CMK (cell line): ENCODE measurements at regions not wholly inside any gene's neighbourhood (a gene's known extent, or its start where the extent isn't known, plus 50 kb on each side); places are given as distances from the start of the nearest gene placed in this dataset.
A peak's percentile ranks its signal among the peaks of the same experiment; 100 is the strongest.
"Not testable (repeated sequence)": the region's sequence is repeated elsewhere in the genome, so short reads cannot be mapped to it uniquely, and the experiment has no call there.

ENCODE experiments used
- DNase-seq: peaks from one replicate; pipeline ENCODE4 v3.0.0-alpha.2; 2010; ENCODE audit warnings: low read depth

DNA sequence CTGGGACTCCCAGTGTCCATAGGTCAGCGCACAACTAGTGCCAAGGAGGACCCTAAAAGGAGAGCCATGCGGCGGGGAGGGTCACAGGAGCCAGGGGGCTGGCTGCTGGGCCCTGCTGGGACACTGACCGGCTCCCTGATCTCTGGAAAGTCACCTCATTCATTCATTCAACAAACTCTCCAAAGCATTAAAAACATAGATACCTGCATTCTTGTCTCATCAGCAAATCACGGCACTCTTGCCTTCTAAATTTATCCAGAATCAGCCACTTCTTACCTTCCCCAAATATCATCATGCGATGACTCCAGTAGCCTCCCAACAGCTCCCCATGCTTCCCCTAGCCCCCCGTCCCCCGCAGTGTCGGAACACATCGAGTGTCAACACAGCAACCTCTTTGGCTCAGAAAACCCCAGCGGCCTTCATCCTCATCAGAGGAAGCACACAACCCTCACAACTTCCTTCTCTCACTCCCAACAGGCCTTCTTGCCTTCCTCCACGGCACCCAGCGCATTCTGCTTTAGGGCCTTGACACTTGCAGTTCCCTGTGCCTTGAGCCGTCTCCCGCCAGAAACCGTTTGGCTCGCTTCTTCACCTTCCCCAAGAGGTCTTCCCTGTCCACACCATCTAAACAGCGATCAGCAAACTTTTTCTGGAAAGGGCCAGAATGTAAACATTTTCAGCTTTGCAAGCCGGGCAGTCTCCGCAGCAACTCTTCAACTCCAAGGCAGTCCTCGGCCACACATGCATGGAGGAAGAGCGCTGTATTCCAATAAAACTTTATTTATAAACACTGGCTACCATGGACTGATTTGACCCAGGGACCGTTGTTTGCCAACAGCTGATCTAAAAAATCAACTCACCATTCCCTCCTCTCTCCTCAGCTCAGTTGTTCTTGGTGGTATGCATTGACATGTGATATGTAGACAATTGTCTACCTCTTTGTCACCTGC is 119.5 kb upstream of the TNRC6C start:
- DNase-seq, result peak; percentile 27

- DNase-seq, result no peak
Observed at GRCh38 chr17:77839698-77840512, 118.6 kb upstream of the TNRC6C start.

DNA sequence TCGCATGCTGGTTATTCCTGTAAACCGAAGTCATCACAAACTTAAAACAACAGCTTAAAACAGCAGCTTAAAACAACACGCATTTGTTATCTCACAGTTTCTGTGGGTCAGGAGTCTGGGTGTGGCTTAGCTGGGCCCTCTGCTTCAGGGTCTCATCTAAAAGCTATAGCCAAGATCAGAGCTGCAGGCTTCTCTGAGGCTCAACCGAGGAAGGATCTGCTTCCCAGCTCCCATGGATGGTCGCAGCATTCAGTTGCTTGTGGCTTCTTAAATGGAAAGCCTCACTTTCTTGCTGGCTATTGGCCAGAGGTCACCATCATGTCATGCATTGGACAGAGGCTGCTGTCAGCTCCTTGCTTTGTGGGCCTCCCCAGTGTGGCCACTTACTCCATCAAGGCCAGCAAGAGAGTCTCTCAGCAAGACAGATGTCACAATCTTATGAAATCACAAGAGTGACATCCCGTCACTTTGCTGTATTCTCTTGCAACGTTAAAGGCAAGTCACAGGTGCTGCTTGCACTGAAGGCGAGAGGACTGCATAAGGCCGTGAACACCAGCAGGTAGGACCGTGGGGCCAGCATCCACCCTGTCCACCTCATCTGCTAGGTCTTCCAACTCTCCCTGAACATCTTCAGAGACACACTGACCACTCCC is 117.9 kb upstream of the TNRC6C start:
- no peak for DNase-seq

GRCh38 chr17:77841742-77842527 is 116.6 kb upstream of the TNRC6C start:
- no peak for DNase-seq

GRCh38 chr17:77842528-77843147 is 115.9 kb upstream of the TNRC6C start:
- no peak for DNase-seq

DNA sequence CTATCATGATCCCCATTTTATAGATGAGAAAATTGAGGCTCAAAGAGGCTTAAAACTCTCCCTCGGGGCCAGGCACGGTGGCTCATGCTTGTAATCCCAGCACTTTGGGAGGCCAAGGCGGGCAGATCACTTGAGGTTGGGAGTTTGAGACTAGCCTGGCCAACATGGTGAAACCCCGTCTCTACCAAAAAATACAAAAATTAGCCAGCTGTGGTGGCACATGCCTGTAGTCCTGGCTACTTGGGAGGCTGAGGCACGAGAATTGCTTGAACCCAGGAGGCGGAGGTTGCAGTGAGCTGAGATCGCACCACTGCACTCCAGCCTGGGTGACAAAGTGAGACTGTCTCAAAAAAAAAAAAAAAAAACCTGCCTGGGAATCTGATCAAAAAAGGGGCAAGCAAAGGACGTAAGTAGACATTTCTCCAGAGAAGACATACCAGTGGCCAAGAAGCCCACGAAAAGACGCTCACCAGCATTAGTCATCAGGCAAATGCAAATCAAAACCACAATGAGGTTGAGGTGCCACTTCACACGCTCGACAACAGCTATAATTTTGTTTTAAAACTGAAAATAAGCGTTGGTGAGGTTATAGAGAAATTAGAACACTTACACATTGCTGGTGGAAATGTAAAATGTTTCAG is 115.1 kb upstream of the TNRC6C start:
- not testable (repeated sequence) for DNase-seq

DNA sequence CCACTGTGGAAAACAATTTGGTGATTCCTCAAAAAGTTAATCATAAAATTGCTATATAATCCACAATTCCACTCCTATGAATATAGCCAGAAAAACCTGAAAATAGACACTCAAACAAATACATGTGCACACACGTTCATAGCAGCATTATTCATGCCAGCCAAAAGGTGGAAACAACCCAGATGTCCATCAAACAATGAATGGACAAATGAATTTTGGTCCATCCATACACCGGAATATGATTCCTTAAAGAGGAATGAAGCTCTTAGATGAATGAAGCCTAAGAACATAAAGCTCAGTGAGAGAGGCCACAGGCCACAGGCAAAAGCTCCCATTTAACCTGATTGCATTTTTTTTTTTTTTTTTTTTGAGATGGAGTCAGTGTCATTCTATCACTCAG is 114.6 kb upstream of the TNRC6C start:
- DNase-seq, result no peak

GRCh38 chr17:77844681-77845080 is 113.8 kb upstream of the TNRC6C start:
- DNase-seq, result no peak

DNA sequence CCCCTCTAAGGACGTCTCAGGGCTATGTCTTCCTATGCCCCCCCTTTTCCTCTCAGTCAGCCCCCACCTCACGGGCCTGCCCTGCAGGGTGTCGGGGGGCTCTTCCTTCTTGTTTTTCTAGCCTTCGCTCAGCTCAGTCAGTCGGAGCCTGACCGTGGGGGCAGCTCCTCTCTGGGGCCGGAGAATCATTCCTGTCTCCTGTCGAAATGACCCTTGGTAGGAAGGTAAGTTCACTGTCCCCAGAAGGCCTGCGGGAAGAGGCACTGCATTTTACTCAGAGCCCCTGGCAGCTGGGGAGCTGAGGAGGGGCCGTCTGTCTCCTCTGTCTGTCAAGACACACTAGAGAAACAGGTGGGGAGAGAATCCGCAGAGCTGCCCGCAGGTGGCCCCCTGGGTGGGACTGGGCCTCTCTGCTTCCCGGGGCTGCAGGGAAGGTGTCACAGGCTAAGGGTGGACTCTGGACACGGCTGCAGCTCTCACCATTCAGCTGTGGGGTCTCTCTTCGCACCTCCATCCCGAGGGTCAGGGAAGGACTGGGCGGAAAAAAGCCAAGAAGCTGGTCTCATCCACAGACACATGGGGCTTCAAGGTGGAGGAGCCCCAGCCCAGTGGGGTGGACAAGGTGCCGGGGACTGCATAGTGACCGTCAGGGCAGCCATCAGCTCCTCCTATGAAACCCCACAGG is 112.8 kb upstream of the TNRC6C start:
- DNase-seq, result no peak

DNA sequence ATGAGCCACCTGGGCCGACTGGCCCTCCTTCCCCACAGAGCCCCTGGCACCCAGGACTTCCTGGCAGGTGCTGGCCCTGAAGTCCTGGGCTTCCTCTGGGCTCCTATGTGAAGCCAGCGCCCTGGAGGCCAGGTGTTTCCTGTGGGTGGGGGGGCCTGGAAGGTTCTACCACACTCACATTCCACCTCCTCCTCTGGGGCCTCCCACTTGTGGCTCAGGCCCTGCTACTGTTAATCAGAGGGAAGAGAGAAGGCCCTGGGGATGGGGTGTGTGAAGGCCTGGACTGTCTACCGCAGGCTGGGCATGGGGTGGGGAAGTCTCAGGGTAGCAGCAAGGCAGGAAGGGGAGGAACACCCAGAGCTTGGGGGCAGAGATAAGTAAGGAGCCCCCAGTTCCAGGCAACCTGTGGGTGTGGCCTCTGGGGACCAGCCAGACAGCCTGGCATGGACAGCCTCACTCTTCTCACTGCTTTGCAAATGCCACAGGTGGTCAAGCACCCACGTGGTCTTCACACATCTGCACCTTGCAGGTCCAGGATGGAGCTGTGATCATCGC is 111.9 kb upstream of the TNRC6C start:
- peak; percentile 47 for DNase-seq

DNA sequence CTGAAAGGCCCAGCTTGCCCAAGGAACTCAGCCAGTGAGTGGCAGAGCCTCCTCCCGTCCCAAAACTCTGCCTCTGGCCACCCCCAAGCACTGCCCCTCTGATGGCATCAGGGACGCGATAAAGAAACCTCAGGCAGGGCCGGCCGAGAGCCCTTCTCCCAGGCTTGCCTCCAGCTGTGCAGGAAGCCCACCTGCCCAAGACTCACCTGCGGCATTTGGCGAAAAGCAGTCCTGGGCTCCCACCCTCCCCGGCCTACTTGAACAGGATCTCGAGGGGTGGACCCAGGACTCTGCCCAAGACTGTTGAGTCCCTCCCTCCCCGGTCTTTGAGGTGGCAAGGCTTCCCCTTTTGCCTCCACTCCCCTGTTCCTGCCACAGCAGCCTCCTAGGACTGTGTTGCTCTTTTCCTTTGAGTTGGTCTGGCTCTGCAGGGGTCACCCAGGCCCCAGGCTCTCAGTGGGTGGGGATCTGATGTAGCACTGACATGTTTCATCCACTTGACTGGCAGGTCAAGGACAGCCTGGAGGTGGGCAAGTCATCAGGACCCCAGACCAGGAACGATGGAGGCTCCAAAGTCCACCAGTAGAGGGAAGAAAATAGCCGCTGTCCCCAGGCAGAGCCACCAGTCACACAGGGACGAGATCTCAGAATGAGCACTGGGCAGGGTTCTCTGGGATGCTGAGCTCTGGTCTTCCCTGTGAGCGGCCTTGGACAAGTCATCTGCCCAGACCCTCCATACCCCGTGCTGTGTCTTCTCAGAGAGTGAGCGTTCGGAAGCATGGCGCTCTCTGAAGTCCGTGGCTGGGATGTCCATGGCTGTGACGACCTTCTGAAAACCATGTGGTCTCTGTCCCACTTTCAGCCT is 111.0 kb upstream of the TNRC6C start:
- no peak for DNase-seq

GRCh38 chr17:77848257-77848656 is 110.2 kb upstream of the TNRC6C start:
- no peak for DNase-seq

GRCh38 chr17:77849239-77849638 is 109.3 kb upstream of the TNRC6C start:
- DNase-seq, result no peak

GRCh38 chr17:77851921-77852320 is 106.6 kb upstream of the TNRC6C start:
- no peak for DNase-seq

DNA sequence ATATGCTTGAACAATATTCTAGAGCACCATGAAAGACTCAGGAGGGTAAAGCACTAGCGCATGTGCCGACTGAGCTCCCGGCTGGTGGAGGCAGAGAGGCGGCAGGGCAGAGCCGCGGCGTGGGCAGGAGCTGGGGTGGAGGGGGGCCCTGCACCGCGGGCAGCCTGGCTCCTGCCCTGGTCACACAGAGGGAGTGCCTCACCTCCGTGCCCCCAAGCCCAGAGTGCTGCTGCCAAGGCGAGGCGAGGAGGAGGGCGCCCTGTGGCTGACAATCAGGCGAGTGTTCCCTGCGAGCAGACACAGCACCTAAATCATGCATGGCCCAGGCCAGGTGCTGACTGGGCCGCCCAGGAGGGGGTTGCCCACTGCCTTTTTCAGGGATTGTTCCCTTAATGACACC is 105.8 kb upstream of the TNRC6C start:
- DNase-seq, result no peak

DNA sequence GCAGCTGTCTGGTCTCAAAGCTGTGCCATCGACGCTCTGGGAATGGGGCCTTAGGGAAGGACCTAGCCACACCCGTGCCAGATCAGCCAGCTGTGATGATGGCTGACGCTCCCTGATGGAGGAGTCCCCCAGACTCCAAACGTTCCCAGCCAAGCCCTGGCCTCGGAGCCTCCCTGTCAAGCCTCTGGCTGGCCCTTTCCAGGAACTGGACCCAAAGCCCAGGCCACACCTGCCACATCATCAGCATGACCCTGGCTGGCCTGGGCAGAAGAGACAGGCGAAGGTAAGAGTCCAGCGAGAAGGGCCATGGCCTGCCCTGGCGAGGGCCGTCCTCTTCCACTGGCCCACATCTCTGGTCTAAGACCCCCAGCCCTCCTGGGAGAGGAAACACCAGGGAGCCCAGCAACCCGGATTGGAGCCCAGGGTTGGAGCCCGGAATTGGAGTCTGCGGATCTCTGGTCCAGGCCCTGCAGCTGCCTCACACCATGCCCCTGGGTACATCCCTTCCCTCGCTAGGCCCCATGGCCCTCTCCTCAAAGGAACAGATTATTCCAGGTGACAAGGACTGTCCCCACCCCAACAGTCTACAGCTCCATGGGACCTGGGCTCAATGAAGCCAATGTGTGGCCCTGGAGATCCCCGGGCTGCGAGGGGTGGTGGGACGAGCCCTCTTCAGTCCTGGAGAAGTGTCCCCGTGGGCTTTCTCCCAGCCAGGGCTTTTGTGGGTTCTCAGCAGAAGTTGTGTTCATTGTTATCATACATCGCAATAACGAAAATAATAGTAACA is 105.1 kb upstream of the TNRC6C start:
- DNase-seq, result no peak

GRCh38 chr17:77854083-77854758 is 104.3 kb upstream of the TNRC6C start:
- no peak for DNase-seq
